Left ventricle myocardium inferior (tissue), 1 donor: ENCODE measurements at regions not wholly inside any gene's neighbourhood (a gene's known extent, or its start where the extent isn't known, plus 50 kb on each side); places are given as distances from the start of the nearest gene placed in this dataset.

Experiments
- DNase-seq: peaks from one replicate; pipeline ENCODE4 v3.0.0-alpha.2; 2020
- H3K27ac ChIP-seq: fragments of 200-600 bp; replicated peaks from 2 replicates; pipeline ENCODE4 v1.8.0; 2021
- H3K27me3 ChIP-seq: fragments of 200-600 bp; 2 replicates; pipeline ENCODE4 v1.8.0; 2021; ENCODE audit warnings: low read depth
- H3K36me3 ChIP-seq: fragments of 200-600 bp; 2 replicates; pipeline ENCODE4 v1.8.0; 2021
- H3K4me1 ChIP-seq: fragments of 200-600 bp; 2 replicates; pipeline ENCODE4 v1.8.0; 2021
- H3K4me3 ChIP-seq: fragments of 200-600 bp; 2 replicates; pipeline ENCODE4 v1.8.0; 2021; ENCODE audit warnings: mild to moderate bottlenecking, moderate library complexity
- H3K9me3 ChIP-seq: fragments of 200-600 bp; replicated peaks from 2 replicates; pipeline ENCODE4 v1.8.0; 2021
- intact Hi-C: fragments of 100-400 bp; cut with micrococcal nuclease; formaldehyde crosslinking; loops from one replicate; pipeline ENCODE4 v1.11.0; 2022
- TF ChIP-seq, protein P1 (sequence below): fragments of 200-600 bp; IDR thresholded peaks from 2 replicates; pipeline ENCODE4 v1.8.0; 2021; ENCODE audit warnings: antibody characterized with exemption, mild to moderate bottlenecking, borderline replicate concordance
- donor health status: DM: no; HTN: yes; CAD: no; lungs with severe emphysema.

DNA sequence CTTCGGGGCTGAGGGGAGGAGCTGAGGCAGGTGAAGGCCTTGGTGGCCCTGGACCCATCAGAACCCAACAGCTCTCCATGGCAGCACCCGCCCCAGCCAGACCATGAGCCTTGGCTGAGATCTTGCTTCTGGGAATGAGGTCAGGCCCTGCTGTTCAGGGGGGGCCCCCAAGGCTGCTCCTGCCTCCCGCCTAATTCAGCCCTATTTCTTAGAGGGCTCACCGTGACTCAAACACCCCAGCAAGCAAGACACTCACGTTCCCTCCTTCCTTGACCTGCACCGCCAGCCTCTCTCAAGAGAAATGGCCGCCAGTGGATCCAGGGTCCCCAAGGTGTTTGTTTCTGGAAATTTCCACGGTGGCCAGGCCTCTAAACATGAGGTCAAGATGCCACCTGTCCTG is 61.4 kb upstream of the PPP1R26 start:
- intact Hi-C loops, result no loop called here
- Histone ChIP-seq H3K4me1 (no peaks in the 10 kb centered on the region), H3K4me3 (no peak overlapping the region)

DNA sequence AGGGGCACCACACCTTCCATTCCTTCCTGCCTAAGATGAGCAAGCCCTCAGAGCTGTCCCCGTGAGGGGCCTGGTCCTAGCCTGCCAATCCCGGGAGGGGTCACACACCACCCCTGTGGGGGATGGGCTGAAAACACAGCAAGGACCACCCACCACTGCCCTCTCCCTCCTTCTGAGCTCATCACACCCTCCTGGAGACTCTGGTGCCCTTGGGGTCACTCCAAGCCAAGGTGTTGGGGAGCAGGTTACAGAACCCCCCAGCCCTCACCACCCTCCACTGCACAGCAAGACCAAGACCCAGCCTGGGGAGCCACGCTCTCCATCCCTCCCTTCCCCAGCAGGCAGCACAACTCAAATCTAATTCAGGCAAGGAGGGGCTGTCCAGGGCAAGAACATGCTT is 60.5 kb upstream of the PPP1R26 start:
- H3K4me3 ChIP-seq, result no peak overlapping the region
- H3K4me1 ChIP-seq, result no peaks in the 10 kb centered on the region
- H3K27me3 ChIP-seq, result peaks cover 92% of the 10 kb centered on the region
- TF ChIP-seq, protein P1, sequence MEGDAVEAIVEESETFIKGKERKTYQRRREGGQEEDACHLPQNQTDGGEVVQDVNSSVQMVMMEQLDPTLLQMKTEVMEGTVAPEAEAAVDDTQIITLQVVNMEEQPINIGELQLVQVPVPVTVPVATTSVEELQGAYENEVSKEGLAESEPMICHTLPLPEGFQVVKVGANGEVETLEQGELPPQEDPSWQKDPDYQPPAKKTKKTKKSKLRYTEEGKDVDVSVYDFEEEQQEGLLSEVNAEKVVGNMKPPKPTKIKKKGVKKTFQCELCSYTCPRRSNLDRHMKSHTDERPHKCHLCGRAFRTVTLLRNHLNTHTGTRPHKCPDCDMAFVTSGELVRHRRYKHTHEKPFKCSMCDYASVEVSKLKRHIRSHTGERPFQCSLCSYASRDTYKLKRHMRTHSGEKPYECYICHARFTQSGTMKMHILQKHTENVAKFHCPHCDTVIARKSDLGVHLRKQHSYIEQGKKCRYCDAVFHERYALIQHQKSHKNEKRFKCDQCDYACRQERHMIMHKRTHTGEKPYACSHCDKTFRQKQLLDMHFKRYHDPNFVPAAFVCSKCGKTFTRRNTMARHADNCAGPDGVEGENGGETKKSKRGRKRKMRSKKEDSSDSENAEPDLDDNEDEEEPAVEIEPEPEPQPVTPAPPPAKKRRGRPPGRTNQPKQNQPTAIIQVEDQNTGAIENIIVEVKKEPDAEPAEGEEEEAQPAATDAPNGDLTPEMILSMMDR, result no peak
- H3K27ac ChIP-seq, result no peak overlapping the region
- intact Hi-C loops, result no loop called here
- no peaks in the 10 kb centered on the region for H3K36me3 ChIP-seq
- peaks cover 9% of the 10 kb centered on the region for H3K9me3 ChIP-seq
- no peak for DNase-seq

More for the DNA sequence above, 61.4 kb upstream of the PPP1R26 start:
- peaks cover 96% of the 10 kb centered on the region for H3K27me3 ChIP-seq
- TF ChIP-seq, protein P1, result no peak
- no peaks in the 10 kb centered on the region for H3K36me3 ChIP-seq
- H3K9me3 ChIP-seq, result no peaks in the 10 kb centered on the region
- no peak for DNase-seq
- no peak overlapping the region for H3K27ac ChIP-seq

DNA sequence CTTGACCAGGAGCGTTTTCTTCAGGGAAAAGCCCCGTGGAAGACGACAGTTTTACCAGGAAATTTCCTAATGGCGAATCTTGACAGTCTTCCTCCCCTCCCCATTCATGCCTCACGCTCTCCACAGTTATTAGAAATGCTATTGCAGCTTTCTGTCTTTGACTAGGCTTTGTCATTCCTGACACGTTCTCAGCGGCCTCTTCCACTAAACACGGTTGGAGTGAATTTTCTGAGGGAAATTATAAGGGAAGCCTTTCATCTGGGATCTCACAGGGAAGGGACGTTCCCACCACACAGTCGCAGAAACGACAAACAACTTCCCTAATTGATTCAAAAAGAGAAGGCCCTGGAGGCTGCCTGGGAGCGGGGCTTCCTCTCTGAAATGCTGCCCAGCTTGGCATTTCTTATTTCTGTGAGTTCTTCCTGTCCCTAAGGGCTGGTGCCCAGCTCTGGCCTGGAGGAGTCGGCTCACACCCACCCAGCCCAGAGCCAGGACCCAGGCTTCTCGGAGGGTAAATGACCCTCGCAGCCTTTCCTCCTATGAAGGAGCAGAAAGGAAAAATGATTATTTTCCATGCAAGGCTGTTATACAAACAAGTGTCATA is 57.1 kb upstream of the PPP1R26 start:
- Histone ChIP-seq H3K4me3 (no peak overlapping the region), H3K9me3 (peaks cover 14% of the 10 kb centered on the region), H3K4me1 (no peaks in the 10 kb centered on the region), H3K27me3 (peaks cover 61% of the 10 kb centered on the region), H3K27ac (no peak overlapping the region), H3K36me3 (no peaks in the 10 kb centered on the region)
- no peak for DNase-seq
- intact Hi-C loops, result no loop called here
- TF ChIP-seq, protein P1, result no peak

DNA sequence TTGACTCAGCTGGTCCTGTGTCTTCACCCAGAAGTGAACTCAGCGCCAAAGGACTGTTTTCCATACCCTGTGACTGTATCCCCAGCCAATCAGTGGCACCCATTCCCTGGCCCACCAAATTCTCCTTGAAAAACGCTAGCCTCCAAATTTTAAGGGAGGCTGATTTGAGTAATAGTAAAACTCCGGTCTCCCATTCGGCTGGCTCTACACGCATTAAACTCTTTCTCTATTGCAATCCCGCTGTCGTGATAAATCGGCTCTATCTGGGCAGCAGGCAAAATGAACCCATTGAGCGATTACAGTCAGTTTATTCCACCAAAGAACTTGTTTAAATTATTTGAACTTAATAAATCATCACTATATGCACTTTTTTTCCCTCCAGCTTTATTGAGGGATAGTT is 55.9 kb upstream of the PPP1R26 start:
- H3K4me3 ChIP-seq, result no peak overlapping the region
- H3K4me1 ChIP-seq, result no peaks in the 10 kb centered on the region
- TF ChIP-seq, protein P1, result no peak
- DNase-seq, result no peak
- peaks cover 48% of the 10 kb centered on the region for H3K27me3 ChIP-seq
- H3K36me3 ChIP-seq, result no peaks in the 10 kb centered on the region
- H3K9me3 ChIP-seq, result peaks cover 17% of the 10 kb centered on the region
- no peak overlapping the region for H3K27ac ChIP-seq
- intact Hi-C loops, result no loop called here
